HEK293 (cell line): ENCODE measurements at regions not wholly inside any gene's neighbourhood (a gene's known extent, or its start where the extent isn't known, plus 50 kb on each side); places are given as distances from the start of the nearest gene placed in this dataset.

Experiments used
- CTCF ChIA-PET: fragments of 350-600 bp; formaldehyde crosslinking; extraction: SDS; loops from one replicate; lab custom pipeline; 2021; ENCODE audit warnings: antibody characterized with exemption; lab: Yijun Ruan, JAX
- POLR2A ChIA-PET: fragments of 300-600 bp; formaldehyde crosslinking; extraction: SDS; loops from one replicate; lab custom pipeline; 2020; ENCODE audit warnings: antibody characterized with exemption, inconsistent platforms; lab: Yijun Ruan, JAX
- H3K27ac ChIP-seq: fragments of 200-500 bp; sonication (Bioruptor generic); 2 replicates; pipeline ENCODE4 v1.5.1; 2014; ENCODE audit warnings: low read depth, low read length, control low read depth, inconsistent platforms; ENCODE audit errors: extremely low read depth
- H3K36me3 ChIP-seq, 2 experiments: fragments of 200-500 bp in 1 of 2; sonication (Bioruptor generic) in 1 of 2; 1 replicate in 1 of 2; 2 replicates in 1 of 2; pipeline ENCODE4 v1.5.1; 2014 to 2017; ENCODE audit warnings: inconsistent platforms in 2 of 2, low read length in 2 of 2; ENCODE audit not compliant: control insufficient read depth in 2 of 2, insufficient read depth in 1 of 2
- H3K4me1 ChIP-seq: fragments of 200-500 bp; sonication (Bioruptor generic); 2 replicates; pipeline ENCODE4 v1.5.1; 2014; ENCODE audit warnings: mild to moderate bottlenecking, low read length, inconsistent platforms; ENCODE audit not compliant: control insufficient read depth, insufficient read depth
- H3K4me3 ChIP-seq: 2 replicates; pipeline ENCODE4 v1.5.1; 2011; ENCODE audit warnings: low read depth, mild to moderate bottlenecking, control low read depth, low read length, moderate library complexity
- H3K9me3 ChIP-seq: fragments of 200-500 bp; sonication (Bioruptor generic); 2 replicates; pipeline ENCODE4 v1.5.1; 2014; ENCODE audit warnings: low read depth, low read length, inconsistent platforms; ENCODE audit not compliant: control insufficient read depth, insufficient read depth
- MEIS1 ChIP-seq: sonication (generic); formaldehyde crosslinking; IDR thresholded peaks from 2 replicates; pipeline ENCODE4 v1.8.1; 2022; ENCODE audit warnings: missing genetic modification reagents, mild to moderate bottlenecking, borderline replicate concordance
- ZNF114 ChIP-seq: fragments of 450-650 bp; formaldehyde crosslinking; IDR thresholded peaks from 2 replicates; pipeline ENCODE4 v1.5.0; 2017; ENCODE audit warnings: missing biosample characterization, missing genetic modification characterization
- ZNF157 ChIP-seq: fragments of 450-650 bp; formaldehyde crosslinking; IDR thresholded peaks from 2 replicates; pipeline ENCODE4 v1.5.1; 2016; ENCODE audit warnings: missing biosample characterization, missing genetic modification characterization
- ZNF202 ChIP-seq: fragments of 450-650 bp; formaldehyde crosslinking; IDR thresholded peaks from 2 replicates; pipeline ENCODE4 v1.5.1; 2016; ENCODE audit warnings: missing biosample characterization, missing genetic modification characterization, borderline replicate concordance
- ZNF221 ChIP-seq: fragments of 450-650 bp; formaldehyde crosslinking; IDR thresholded peaks from 2 replicates; pipeline ENCODE4 v1.5.1; 2017; ENCODE audit warnings: missing biosample characterization, missing genetic modification characterization, borderline replicate concordance
- ZNF24 ChIP-seq: fragments of 450-650 bp; formaldehyde crosslinking; IDR thresholded peaks from 2 replicates; pipeline ENCODE4 v1.5.1; 2016; ENCODE audit warnings: missing biosample characterization, missing genetic modification characterization
- ZNF426 ChIP-seq: fragments of 450-650 bp; formaldehyde crosslinking; IDR thresholded peaks from 2 replicates; pipeline ENCODE4 v1.5.1; 2017; ENCODE audit warnings: missing biosample characterization, missing genetic modification characterization, mild to moderate bottlenecking, inconsistent platforms, moderate library complexity
- ZNF544 ChIP-seq: fragments of 450-650 bp; formaldehyde crosslinking; IDR thresholded peaks from 2 replicates; pipeline ENCODE4 v1.5.0; 2017; ENCODE audit warnings: missing biosample characterization, missing genetic modification characterization
- ZNF610 ChIP-seq: fragments of 450-650 bp; formaldehyde crosslinking; IDR thresholded peaks from 2 replicates; pipeline ENCODE4 v1.5.1; 2016; ENCODE audit warnings: missing biosample characterization, missing genetic modification characterization, borderline replicate concordance
- ZNF843 ChIP-seq: fragments of 450-650 bp; formaldehyde crosslinking; IDR thresholded peaks from 2 replicates; pipeline ENCODE4 v1.5.1; 2016; ENCODE audit warnings: missing biosample characterization, missing genetic modification characterization
- TF ChIP-seq, protein P1 (sequence below): fragments of 450-650 bp; formaldehyde crosslinking; IDR thresholded peaks from 2 replicates; pipeline ENCODE4 v1.5.1; 2016; ENCODE audit warnings: missing biosample characterization, missing genetic modification characterization, borderline replicate concordance
- TF ChIP-seq, protein P2 (sequence below): fragments of 450-650 bp; formaldehyde crosslinking; IDR thresholded peaks from 2 replicates; pipeline ENCODE4 v1.5.1; 2017; ENCODE audit warnings: missing biosample characterization, mild to moderate bottlenecking, missing genetic modification characterization, moderate library complexity
- TF ChIP-seq, protein P3 (sequence below): fragments of 450-650 bp; formaldehyde crosslinking; conservative IDR thresholded peaks from 2 replicates; pipeline ENCODE4 v1.5.1; 2016; ENCODE audit warnings: low read depth, missing biosample characterization, missing genetic modification characterization
- TF ChIP-seq, protein P4 (sequence below): fragments of 450-650 bp; formaldehyde crosslinking; optimal IDR thresholded peaks from 2 replicates; pipeline ENCODE3; 2016; ENCODE audit warnings: missing biosample characterization, mild to moderate bottlenecking, missing genetic modification characterization

DNA sequence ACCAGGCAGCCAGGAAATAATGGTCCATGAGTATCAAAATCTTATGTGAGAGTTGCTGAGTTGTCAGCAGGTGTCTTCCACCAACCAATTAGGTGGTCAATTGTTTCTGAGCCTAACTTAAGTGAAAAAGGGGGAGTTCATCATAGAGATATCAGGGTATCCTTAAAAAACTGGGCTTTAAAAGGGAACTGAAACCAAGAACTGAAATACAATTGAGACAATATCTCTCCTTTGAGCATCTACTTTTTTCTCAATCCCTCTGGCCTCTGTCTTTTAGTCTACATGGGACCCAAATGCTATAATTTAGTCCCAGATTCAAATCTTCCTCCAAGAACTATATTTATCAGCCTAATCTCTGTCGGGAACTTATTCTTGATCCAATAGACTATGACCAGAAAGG is 201.0 kb downstream of the BTG1 start:
- ChIA-PET CTCF (no interaction called here), POLR2A (no interaction called here)
- Histone ChIP-seq H3K9me3 (no peaks in the 10 kb centered on the region), H3K36me3 (no peaks in the 10 kb centered on the region), H3K4me3 (no peak overlapping the region), H3K27ac (no peak overlapping the region), H3K4me1 (no peaks in the 10 kb centered on the region)
- TF ChIP-seq ZNF544 (tag by site-specific recombination) = no peak
- TF ChIP-seq ZNF202 (tag by site-specific recombination) = no peak
- no peak for TF ChIP-seq ZNF843
- no peak for TF ChIP-seq ZNF157 (tag by site-specific recombination)
- no peak for TF ChIP-seq ZNF426 (tag by site-specific recombination)
- TF ChIP-seq, protein P1, sequence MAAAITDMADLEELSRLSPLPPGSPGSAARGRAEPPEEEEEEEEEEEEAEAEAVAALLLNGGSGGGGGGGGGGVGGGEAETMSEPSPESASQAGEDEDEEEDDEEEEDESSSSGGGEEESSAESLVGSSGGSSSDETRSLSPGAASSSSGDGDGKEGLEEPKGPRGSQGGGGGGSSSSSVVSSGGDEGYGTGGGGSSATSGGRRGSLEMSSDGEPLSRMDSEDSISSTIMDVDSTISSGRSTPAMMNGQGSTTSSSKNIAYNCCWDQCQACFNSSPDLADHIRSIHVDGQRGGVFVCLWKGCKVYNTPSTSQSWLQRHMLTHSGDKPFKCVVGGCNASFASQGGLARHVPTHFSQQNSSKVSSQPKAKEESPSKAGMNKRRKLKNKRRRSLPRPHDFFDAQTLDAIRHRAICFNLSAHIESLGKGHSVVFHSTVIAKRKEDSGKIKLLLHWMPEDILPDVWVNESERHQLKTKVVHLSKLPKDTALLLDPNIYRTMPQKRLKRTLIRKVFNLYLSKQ (tag by site-specific recombination) = no peak
- no peak for TF ChIP-seq ZNF24 (tag by site-specific recombination)
- TF ChIP-seq ZNF114 (tag by site-specific recombination) = no peak
- TF ChIP-seq ZNF221 (tag by site-specific recombination) = no peak
- TF ChIP-seq, protein P2, sequence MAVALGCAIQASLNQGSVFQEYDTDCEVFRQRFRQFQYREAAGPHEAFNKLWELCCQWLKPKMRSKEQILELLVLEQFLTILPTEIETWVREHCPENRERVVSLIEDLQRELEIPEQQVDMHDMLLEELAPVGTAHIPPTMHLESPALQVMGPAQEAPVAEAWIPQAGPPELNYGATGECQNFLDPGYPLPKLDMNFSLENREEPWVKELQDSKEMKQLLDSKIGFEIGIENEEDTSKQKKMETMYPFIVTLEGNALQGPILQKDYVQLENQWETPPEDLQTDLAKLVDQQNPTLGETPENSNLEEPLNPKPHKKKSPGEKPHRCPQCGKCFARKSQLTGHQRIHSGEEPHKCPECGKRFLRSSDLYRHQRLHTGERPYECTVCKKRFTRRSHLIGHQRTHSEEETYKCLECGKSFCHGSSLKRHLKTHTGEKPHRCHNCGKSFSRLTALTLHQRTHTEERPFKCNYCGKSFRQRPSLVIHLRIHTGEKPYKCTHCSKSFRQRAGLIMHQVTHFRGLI (tag by site-specific recombination) = no peak
- no peak for TF ChIP-seq MEIS1 (CRISPR knock-in tag)

DNA sequence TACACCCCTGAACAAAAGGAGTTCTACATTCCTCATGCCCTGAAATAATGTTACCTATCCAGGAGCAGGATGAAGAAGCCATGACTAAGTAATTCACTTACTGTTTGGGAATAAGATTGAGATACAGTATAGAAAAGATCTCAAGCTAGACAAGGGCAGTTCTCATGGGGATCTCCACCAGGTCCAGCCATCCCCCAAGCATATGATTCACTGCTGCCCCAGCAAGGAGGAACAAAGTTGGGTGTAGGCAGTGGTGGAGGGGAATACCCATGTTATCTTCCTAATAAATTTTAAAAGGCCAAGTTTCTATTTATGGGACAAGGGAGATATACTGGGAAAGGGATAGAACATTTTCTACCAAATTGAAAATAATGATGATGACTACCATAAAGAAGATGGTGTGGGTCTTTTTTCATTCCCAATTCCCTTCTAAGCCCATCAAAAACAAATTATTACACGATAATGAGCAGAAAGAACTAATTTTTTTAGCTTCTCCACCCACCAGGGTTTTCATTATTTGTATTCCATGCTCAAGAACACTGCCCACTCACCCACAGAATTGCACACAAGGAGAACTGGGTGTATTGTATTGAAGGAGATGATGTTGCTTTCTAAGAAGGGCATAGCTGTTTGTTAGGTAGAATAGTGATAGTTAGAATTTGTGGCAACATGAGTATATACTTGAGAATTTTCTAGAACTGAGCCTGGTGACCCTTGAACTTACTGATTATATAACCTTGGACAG is 204.6 kb downstream of the BTG1 start:
- POLR2A ChIA-PET = no interaction called here
- CTCF ChIA-PET = no interaction called here
- Histone ChIP-seq H3K36me3 (no peaks in the 10 kb centered on the region), H3K4me3 (no peak overlapping the region), H3K27ac (no peak overlapping the region), H3K4me1 (no peaks in the 10 kb centered on the region), H3K9me3 (no peaks in the 10 kb centered on the region)
- TF ChIP-seq, protein P3, sequence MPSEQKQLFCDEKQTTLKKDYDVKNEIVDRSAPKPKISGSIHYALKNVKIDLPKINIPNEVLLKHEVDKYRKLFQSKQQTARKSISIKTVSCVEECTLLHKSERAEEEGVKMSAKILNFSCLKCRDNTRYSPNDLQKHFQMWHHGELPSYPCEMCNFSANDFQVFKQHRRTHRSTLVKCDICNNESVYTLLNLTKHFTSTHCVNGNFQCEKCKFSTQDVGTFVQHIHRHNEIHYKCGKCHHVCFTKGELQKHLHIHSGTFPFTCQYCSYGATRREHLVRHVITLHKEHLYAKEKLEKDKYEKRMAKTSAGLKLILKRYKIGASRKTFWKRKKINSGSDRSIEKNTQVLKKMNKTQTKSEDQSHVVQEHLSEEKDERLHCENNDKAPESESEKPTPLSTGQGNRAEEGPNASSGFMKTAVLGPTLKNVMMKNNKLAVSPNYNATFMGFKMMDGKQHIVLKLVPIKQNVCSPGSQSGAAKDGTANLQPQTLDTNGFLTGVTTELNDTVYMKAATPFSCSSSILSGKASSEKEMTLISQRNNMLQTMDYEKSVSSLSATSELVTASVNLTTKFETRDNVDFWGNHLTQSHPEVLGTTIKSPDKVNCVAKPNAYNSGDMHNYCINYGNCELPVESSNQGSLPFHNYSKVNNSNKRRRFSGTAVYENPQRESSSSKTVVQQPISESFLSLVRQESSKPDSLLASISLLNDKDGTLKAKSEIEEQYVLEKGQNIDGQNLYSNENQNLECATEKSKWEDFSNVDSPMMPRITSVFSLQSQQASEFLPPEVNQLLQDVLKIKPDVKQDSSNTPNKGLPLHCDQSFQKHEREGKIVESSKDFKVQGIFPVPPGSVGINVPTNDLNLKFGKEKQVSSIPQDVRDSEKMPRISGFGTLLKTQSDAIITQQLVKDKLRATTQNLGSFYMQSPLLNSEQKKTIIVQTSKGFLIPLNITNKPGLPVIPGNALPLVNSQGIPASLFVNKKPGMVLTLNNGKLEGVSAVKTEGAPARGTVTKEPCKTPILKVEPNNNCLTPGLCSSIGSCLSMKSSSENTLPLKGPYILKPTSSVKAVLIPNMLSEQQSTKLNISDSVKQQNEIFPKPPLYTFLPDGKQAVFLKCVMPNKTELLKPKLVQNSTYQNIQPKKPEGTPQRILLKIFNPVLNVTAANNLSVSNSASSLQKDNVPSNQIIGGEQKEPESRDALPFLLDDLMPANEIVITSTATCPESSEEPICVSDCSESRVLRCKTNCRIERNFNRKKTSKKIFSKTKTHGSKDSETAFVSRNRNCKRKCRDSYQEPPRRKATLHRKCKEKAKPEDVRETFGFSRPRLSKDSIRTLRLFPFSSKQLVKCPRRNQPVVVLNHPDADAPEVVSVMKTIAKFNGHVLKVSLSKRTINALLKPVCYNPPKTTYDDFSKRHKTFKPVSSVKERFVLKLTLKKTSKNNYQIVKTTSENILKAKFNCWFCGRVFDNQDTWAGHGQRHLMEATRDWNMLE (tag by site-specific recombination) = no peak
- TF ChIP-seq, protein P4, sequence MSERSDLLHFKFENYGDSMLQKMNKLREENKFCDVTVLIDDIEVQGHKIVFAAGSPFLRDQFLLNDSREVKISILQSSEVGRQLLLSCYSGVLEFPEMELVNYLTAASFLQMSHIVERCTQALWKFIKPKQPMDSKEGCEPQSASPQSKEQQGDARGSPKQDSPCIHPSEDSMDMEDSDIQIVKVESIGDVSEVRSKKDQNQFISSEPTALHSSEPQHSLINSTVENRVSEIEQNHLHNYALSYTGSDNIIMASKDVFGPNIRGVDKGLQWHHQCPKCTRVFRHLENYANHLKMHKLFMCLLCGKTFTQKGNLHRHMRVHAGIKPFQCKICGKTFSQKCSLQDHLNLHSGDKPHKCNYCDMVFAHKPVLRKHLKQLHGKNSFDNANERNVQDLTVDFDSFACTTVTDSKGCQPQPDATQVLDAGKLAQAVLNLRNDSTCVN (tag by site-specific recombination) = no peak
- no peak for TF ChIP-seq ZNF610 (tag by site-specific recombination)
